ENCODE measurements at regions not wholly inside any gene's neighbourhood (a gene's known extent, or its start where the extent isn't known, plus 50 kb on each side); places are given as distances from the start of the nearest gene placed in this dataset.
A peak's percentile ranks its signal among the peaks of the same experiment; 100 is the strongest.
"Not testable (repeated sequence)": the region's sequence is repeated elsewhere in the genome, so short reads cannot be mapped to it uniquely, and the experiment has no call there.

GRCh38 chr1:47522935-47523834 lies 85.3 kb downstream of the FOXD2 start:
- DNase-seq (ENCODE audit: low read depth, low spot score): no peak

- DNase-seq (ENCODE audit: low read depth, low spot score): no peak
Measured at GRCh38 chr1:47523835-47524215, 86.0 kb downstream of the FOXD2 start.

- no peak for DNase-seq (ENCODE audit: low read depth, low spot score)
Measured at GRCh38 chr1:47524272-47524671, 86.4 kb downstream of the FOXD2 start.

- no peak for DNase-seq (ENCODE audit: low read depth, low spot score)
Measured at GRCh38 chr1:47527653-47528272, 89.9 kb downstream of the FOXD2 start.

GRCh38 chr1:47529520-47530098 lies 91.8 kb downstream of the FOXD2 start:
- no peak for DNase-seq (ENCODE audit: low read depth, low spot score)

GRCh38 chr1:47532921-47533792 lies 95.3 kb downstream of the FOXD2 start:
- DNase-seq (ENCODE audit: low read depth, low spot score): peak; percentile 51

GRCh38 chr1:47533793-47534328 lies 96.0 kb downstream of the FOXD2 start:
- no peak for DNase-seq (ENCODE audit: low read depth, low spot score)

GRCh38 chr1:47534436-47534835 lies 96.6 kb downstream of the FOXD2 start:
- no peak for DNase-seq (ENCODE audit: low read depth, low spot score)

GRCh38 chr1:47536646-47537118 lies 98.8 kb downstream of the FOXD2 start:
- DNase-seq (ENCODE audit: low read depth, low spot score): no peak

GRCh38 chr1:47537268-47537667 lies 99.4 kb downstream of the FOXD2 start:
- no peak for DNase-seq (ENCODE audit: low read depth, low spot score)

GRCh38 chr1:47537966-47538365 lies 100.1 kb downstream of the FOXD2 start:
- DNase-seq (ENCODE audit: low read depth, low spot score): no peak

- DNase-seq (ENCODE audit: low read depth, low spot score): not testable (repeated sequence)
Measured at GRCh38 chr1:47538530-47538929, 100.7 kb downstream of the FOXD2 start.

- not testable (repeated sequence) for DNase-seq (ENCODE audit: low read depth, low spot score)
Measured at GRCh38 chr1:47541705-47542104, 103.9 kb downstream of the FOXD2 start.

- not testable (repeated sequence) for DNase-seq (ENCODE audit: low read depth, low spot score)
Measured at GRCh38 chr1:47543089-47543488, 105.2 kb downstream of the FOXD2 start.

- no peak for DNase-seq (ENCODE audit: low read depth, low spot score)
Measured at GRCh38 chr1:47545912-47546483, 108.2 kb downstream of the FOXD2 start.

GRCh38 chr1:47547753-47548573 lies 110.1 kb downstream of the FOXD2 start:
- DNase-seq (ENCODE audit: low read depth, low spot score): no peak

- DNase-seq (ENCODE audit: low read depth, low spot score): no peak
Measured at GRCh38 chr1:47548637-47549036, 110.8 kb downstream of the FOXD2 start.

GRCh38 chr1:47549532-47549931 lies 111.7 kb downstream of the FOXD2 start:
- DNase-seq (ENCODE audit: low read depth, low spot score): no peak

GRCh38 chr1:47550929-47551328 lies 113.1 kb downstream of the FOXD2 start:
- no peak for DNase-seq (ENCODE audit: low read depth, low spot score)

- no peak for DNase-seq (ENCODE audit: low read depth, low spot score)
Measured at GRCh38 chr1:47551971-47552528, 114.2 kb downstream of the FOXD2 start.
